Neural cell (in vitro differentiated cells): ENCODE measurements at regions not wholly inside any gene's neighbourhood (a gene's known extent, or its start where the extent isn't known, plus 50 kb on each side); places are given as distances from the start of the nearest gene placed in this dataset.

Experiments
- H2AFZ ChIP-seq: fragments of 200-600, 300-800 bp; sonication (generic), shearing (Covaris generic); 2 replicates; pipeline ENCODE4 v1.6.0; 2014; ENCODE audit warnings: low read depth, mild to moderate bottlenecking, antibody characterized with exemption, low read length, moderate library complexity
- H3F3A ChIP-seq: fragments of 200-600 bp; shearing (Covaris generic); 2 replicates; pipeline ENCODE4 v1.6.1; 2016; ENCODE audit warnings: mild to moderate bottlenecking, moderate library complexity, mixed read lengths, antibody characterized with exemption, low read length; ENCODE audit not compliant: insufficient read depth, poor library complexity, severe bottlenecking
- H3K27ac ChIP-seq: fragments of 200-600, 300-800 bp; sonication (generic), shearing (Covaris generic); 2 replicates; pipeline ENCODE4 v1.5.1; 2014; ENCODE audit warnings: mild to moderate bottlenecking, low read length, moderate library complexity
- H3K27me3 ChIP-seq: fragments of 300-800, 200-600 bp; sonication (generic), shearing (Covaris generic); 2 replicates; pipeline ENCODE4 v1.6.0; 2014; ENCODE audit warnings: mild to moderate bottlenecking, low read depth, low read length, moderate library complexity; ENCODE audit not compliant: insufficient read depth
- H3K36me3 ChIP-seq: fragments of 300-800, 200-600 bp; sonication (generic), shearing (Covaris generic); 2 replicates; pipeline ENCODE4 v1.5.1; 2014; ENCODE audit warnings: mild to moderate bottlenecking, antibody characterized with exemption, low read length, moderate library complexity; ENCODE audit not compliant: insufficient read depth
- H3K4me2 ChIP-seq: fragments of 300-800, 200-600 bp; sonication (generic), shearing (Covaris generic); 2 replicates; pipeline ENCODE4 v1.6.0; 2014; ENCODE audit warnings: mild to moderate bottlenecking, low read length
- H3K4me3 ChIP-seq: fragments of 300-800, 200-600 bp; sonication (generic), shearing (Covaris generic); 2 replicates; pipeline ENCODE4 v1.5.1; 2014; ENCODE audit warnings: mild to moderate bottlenecking, low read length, moderate library complexity
- H3K79me2 ChIP-seq: fragments of 200-600 bp; shearing (Covaris generic); replicated peaks from 2 replicates; pipeline ENCODE4 v1.6.0; 2014; ENCODE audit warnings: mild to moderate bottlenecking, low read length, moderate library complexity; ENCODE audit not compliant: insufficient read depth
- H3K9ac ChIP-seq: fragments of 300-800, 200-600 bp; sonication (generic), shearing (Covaris generic); 2 replicates; pipeline ENCODE4 v1.6.1; 2016; ENCODE audit warnings: mild to moderate bottlenecking, low read length, mixed read lengths
- H3K9me2 ChIP-seq: fragments of 200-600 bp; shearing (Covaris generic); 2 replicates; pipeline ENCODE4 v1.6.1; 2016; ENCODE audit warnings: mild to moderate bottlenecking, low read length, mixed read lengths; ENCODE audit not compliant: insufficient read depth
- H3K9me3 ChIP-seq: fragments of 200-600, 300-800 bp; sonication (generic), shearing (Covaris generic); 2 replicates; pipeline ENCODE4 v1.6.1; 2016; ENCODE audit warnings: mild to moderate bottlenecking, mixed run types, low read length, moderate library complexity, mixed read lengths
- H4K20me1 ChIP-seq: fragments of 200-600 bp; shearing (Covaris generic); 2 replicates; pipeline ENCODE4 v1.6.1; 2016; ENCODE audit warnings: mild to moderate bottlenecking, mixed run types; ENCODE audit not compliant: insufficient read depth
- CTCF ChIP-seq: fragments of 450-650 bp; IDR thresholded peaks from 2 replicates; pipeline ENCODE4 v1.5.1; 2014; ENCODE audit warnings: antibody characterized with exemption, mild to moderate bottlenecking, moderate library complexity; ENCODE audit not compliant: poor library complexity, severe bottlenecking
- EP300 ChIP-seq: fragments of 450-650 bp; conservative IDR thresholded peaks from 2 replicates; pipeline ENCODE4 v1.6.1; 2014; ENCODE audit warnings: antibody characterized with exemption, mild to moderate bottlenecking, moderate library complexity; ENCODE audit not compliant: poor library complexity, severe bottlenecking
- EZH2 ChIP-seq: fragments of 200-600, 300-800 bp; shearing (Covaris generic), sonication (generic); IDR thresholded peaks from 2 replicates; pipeline ENCODE4 v1.6.1; 2014; ENCODE audit warnings: antibody characterized with exemption, low read length, borderline replicate concordance, mild to moderate bottlenecking; ENCODE audit not compliant: insufficient read depth, poor library complexity, severe bottlenecking
- MXI1 ChIP-seq: fragments of 450-650 bp; conservative IDR thresholded peaks from 2 replicates; pipeline ENCODE4 v1.6.1; 2014; ENCODE audit warnings: antibody characterized with exemption, mild to moderate bottlenecking; ENCODE audit not compliant: poor library complexity, severe bottlenecking
- POLR2AphosphoS5 ChIP-seq: IDR thresholded peaks from 2 replicates; pipeline ENCODE4 v1.6.1; 2012
- RAD21 ChIP-seq: fragments of 450-650 bp; conservative IDR thresholded peaks from 2 replicates; pipeline ENCODE4 v1.6.1; 2014; ENCODE audit warnings: antibody characterized with exemption, mild to moderate bottlenecking, moderate library complexity
- REST ChIP-seq: IDR thresholded peaks from 2 replicates; pipeline ENCODE4 v1.6.1; 2012; ENCODE audit warnings: borderline replicate concordance
- SMC3 ChIP-seq: fragments of 450-650 bp; conservative IDR thresholded peaks from 2 replicates; pipeline ENCODE4 v1.6.1; 2014; ENCODE audit warnings: antibody characterized with exemption, mild to moderate bottlenecking, moderate library complexity; ENCODE audit not compliant: poor library complexity
- TAF1 ChIP-seq: IDR thresholded peaks from 2 replicates; pipeline ENCODE4 v1.6.1; 2012; ENCODE audit warnings: low read depth

GRCh38 chr14:36001936-36002335 lies 174.6 kb downstream of the PTCSC3 start:
- no peak for TF ChIP-seq MXI1
- no peak for TF ChIP-seq CTCF
- no peak for TF ChIP-seq RAD21
- no peak for TF ChIP-seq SMC3
- no peak for TF ChIP-seq EP300
- no peak for TF ChIP-seq TAF1
- no peak for TF ChIP-seq POLR2AphosphoS5
- no peak for TF ChIP-seq REST
- no peak for TF ChIP-seq EZH2
- H3K27me3 ChIP-seq = no peaks in the 10 kb centered on the region
- H2AFZ ChIP-seq = no peak overlapping the region
- no peak overlapping the region for H3K4me3 ChIP-seq
- no peaks in the 10 kb centered on the region for H3K9me3 ChIP-seq
- H3K4me2 ChIP-seq = no peak overlapping the region
- no peaks in the 10 kb centered on the region for H4K20me1 ChIP-seq
- no peaks in the 10 kb centered on the region for H3K79me2 ChIP-seq
- no peaks in the 10 kb centered on the region for H3K9me2 ChIP-seq
- no peaks in the 10 kb centered on the region for H3K36me3 ChIP-seq
- H3K9ac ChIP-seq = no peak overlapping the region
- no peaks in the 10 kb centered on the region for H3F3A ChIP-seq
- no peak overlapping the region for H3K27ac ChIP-seq

GRCh38 chr14:35999294-35999693 lies 173.2 kb downstream of the BRMS1L start:
- no peak overlapping the region for H3K27ac ChIP-seq
- H3K4me2 ChIP-seq = no peak overlapping the region
- TF ChIP-seq EP300 (no peak), SMC3 (no peak), RAD21 (no peak), CTCF (no peak), POLR2AphosphoS5 (no peak), EZH2 (no peak), REST (no peak), MXI1 (no peak), TAF1 (no peak)

More at GRCh38 chr14:35999294-35999693, 173.2 kb downstream of the BRMS1L start:
- H3K9ac ChIP-seq = no peak overlapping the region
- H4K20me1 ChIP-seq = no peaks in the 10 kb centered on the region
- no peaks in the 10 kb centered on the region for H3K79me2 ChIP-seq
- H3K9me3 ChIP-seq = no peaks in the 10 kb centered on the region
- H3K27me3 ChIP-seq = no peaks in the 10 kb centered on the region
- no peak overlapping the region for H3K4me3 ChIP-seq
- H3K36me3 ChIP-seq = no peaks in the 10 kb centered on the region
- peak overlapping the region; percentile 23 for H2AFZ ChIP-seq
- no peaks in the 10 kb centered on the region for H3K9me2 ChIP-seq
- no peaks in the 10 kb centered on the region for H3F3A ChIP-seq
